BE2C (cell line): ENCODE measurements at regions not wholly inside any gene's neighbourhood (a gene's known extent, or its start where the extent isn't known, plus 50 kb on each side); places are given as distances from the start of the nearest gene placed in this dataset.
"Not testable (repeated sequence)": the region's sequence is repeated elsewhere in the genome, so short reads cannot be mapped to it uniquely, and the experiment has no call there.

ENCODE experiments used
- DNase-seq: peaks from one replicate; pipeline ENCODE4 v3.0.0-alpha.2; 2020
- H3K27me3 ChIP-seq: fragments of 250-450 bp; sonication (Bioruptor Pico); 2 replicates; pipeline ENCODE4 v1.5.1; 2020; ENCODE audit warnings: mild to moderate bottlenecking
- H3K36me3 ChIP-seq: fragments of 250-450 bp; sonication (Bioruptor Pico); 2 replicates; pipeline ENCODE4 v1.5.1; 2020; ENCODE audit warnings: mild to moderate bottlenecking
- H3K4me1 ChIP-seq: fragments of 250-450 bp; sonication (Bioruptor Pico); 2 replicates; pipeline ENCODE4 v1.5.1; 2020
- H3K4me3 ChIP-seq: 2 replicates; pipeline ENCODE4 v1.5.1; 2011; ENCODE audit warnings: low read depth, low read length
- H3K9me3 ChIP-seq: fragments of 250-450 bp; sonication (Bioruptor Pico); 2 replicates; pipeline ENCODE4 v1.5.1; 2020
- TF ChIP-seq, protein P1 (sequence below): IDR thresholded peaks from 2 replicates; pipeline ENCODE4 v1.5.1; 2012; ENCODE audit warnings: mild to moderate bottlenecking, low read depth, low read length

DNA sequence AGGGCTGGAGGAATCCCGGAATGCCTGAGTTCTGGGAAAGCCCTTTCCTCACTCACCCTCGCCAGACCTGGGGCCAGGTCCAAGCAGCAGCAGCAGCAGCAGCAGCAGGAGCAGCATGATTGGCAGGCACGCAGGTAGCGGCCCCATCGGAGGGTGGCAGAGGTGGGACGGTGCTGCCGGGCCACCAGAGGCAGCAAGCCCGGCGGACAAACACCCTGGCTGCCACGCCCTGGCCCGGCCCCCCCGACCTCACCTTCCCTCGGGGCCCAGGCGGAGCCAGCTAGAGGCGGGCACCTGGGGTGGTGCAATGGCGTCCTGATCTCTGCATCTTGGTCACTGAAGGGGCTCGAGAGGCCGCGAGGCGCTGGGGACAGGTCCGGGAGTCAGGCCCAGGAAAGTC lies 122.4 kb downstream of the LAT start:
- no peaks in the 10 kb centered on the region for H3K4me1 ChIP-seq
- H3K9me3 ChIP-seq = no peaks in the 10 kb centered on the region
- no peak overlapping the region for H3K4me3 ChIP-seq
- H3K36me3 ChIP-seq = no peaks in the 10 kb centered on the region
- DNase-seq = no peak
- TF ChIP-seq, protein P1, sequence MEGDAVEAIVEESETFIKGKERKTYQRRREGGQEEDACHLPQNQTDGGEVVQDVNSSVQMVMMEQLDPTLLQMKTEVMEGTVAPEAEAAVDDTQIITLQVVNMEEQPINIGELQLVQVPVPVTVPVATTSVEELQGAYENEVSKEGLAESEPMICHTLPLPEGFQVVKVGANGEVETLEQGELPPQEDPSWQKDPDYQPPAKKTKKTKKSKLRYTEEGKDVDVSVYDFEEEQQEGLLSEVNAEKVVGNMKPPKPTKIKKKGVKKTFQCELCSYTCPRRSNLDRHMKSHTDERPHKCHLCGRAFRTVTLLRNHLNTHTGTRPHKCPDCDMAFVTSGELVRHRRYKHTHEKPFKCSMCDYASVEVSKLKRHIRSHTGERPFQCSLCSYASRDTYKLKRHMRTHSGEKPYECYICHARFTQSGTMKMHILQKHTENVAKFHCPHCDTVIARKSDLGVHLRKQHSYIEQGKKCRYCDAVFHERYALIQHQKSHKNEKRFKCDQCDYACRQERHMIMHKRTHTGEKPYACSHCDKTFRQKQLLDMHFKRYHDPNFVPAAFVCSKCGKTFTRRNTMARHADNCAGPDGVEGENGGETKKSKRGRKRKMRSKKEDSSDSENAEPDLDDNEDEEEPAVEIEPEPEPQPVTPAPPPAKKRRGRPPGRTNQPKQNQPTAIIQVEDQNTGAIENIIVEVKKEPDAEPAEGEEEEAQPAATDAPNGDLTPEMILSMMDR = no peak
- H3K27me3 ChIP-seq = peaks cover 4% of the 10 kb centered on the region; the same call in 1 of the 2 replicates

DNA sequence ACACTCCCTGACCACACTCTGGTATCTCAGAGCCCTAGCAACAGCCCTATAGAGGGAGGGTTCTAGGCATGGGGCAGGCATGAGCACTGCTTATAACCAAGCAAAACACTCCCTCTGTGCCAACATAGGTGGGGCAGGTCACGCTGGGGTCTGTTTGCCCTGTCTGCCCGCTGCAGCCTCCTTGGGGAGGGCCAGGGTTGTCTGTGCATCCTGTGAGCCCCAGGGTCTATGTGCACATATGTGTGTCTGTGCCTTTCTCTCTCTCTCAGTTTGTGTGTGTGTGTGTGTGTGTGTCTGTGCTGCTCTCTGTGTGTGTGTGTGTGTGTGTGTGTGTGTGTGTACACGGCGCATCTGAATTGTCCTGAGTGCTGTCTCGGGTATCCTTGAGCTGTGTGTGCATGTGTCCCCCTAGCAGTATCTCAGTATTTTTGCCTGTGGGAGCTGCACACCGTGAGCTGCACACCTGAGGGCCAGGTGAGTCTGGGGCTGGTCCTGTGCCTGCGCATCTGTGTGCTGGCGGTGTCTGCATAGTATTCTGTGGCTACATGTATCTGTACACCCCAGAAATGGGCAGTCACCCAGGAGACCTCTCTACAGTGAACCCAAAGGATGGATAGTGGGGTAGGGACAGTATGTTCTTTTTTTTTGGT lies 121.5 kb downstream of the LAT start:
- not testable (repeated sequence) for H3K4me1 ChIP-seq, H3K4me3 ChIP-seq, DNase-seq, H3K27me3 ChIP-seq, H3K9me3 ChIP-seq, H3K36me3 ChIP-seq

DNA sequence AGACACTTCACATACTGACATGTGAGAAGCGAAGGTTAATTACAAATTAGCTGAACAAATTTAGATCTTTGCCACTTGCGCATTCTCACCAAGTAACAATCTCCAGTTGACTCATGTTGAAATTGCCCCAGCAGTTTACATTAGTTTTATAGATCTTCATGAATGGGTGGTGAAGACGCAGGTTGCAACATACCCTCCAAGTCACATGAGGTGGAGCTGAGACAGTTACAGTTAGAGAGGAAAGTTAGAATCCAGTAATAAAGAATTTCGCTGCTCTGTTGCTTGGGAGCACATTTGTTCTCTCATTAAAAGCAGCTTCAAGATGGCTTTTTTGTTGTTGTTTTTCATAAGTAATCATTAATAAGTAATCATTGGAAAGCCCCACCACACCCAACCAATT lies 119.7 kb downstream of the LAT start:
- not testable (repeated sequence) for H3K36me3 ChIP-seq, H3K9me3 ChIP-seq, DNase-seq, H3K4me3 ChIP-seq, H3K4me1 ChIP-seq, H3K27me3 ChIP-seq

DNA sequence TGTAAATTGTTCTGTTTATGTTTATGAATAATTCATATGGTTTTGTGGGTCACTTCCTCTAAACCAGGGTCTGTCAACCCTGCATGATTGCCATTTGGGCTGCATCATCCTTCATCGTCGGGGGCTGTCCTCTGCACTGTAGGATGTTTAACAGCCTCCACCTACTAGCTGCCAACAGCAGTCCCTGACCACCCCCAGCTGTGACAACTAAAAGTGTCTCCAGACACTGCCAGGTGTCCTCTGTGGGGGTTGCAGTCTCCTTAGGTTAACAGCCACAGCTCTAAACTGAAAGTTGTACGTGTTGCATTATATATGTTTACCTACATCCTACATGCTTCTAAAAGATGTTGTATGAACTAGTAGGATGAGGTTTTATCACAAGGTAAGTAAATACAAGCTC lies 113.1 kb downstream of the LAT start:
- not testable (repeated sequence) for H3K36me3 ChIP-seq, H3K4me1 ChIP-seq, H3K27me3 ChIP-seq, H3K9me3 ChIP-seq, DNase-seq, H3K4me3 ChIP-seq

DNA sequence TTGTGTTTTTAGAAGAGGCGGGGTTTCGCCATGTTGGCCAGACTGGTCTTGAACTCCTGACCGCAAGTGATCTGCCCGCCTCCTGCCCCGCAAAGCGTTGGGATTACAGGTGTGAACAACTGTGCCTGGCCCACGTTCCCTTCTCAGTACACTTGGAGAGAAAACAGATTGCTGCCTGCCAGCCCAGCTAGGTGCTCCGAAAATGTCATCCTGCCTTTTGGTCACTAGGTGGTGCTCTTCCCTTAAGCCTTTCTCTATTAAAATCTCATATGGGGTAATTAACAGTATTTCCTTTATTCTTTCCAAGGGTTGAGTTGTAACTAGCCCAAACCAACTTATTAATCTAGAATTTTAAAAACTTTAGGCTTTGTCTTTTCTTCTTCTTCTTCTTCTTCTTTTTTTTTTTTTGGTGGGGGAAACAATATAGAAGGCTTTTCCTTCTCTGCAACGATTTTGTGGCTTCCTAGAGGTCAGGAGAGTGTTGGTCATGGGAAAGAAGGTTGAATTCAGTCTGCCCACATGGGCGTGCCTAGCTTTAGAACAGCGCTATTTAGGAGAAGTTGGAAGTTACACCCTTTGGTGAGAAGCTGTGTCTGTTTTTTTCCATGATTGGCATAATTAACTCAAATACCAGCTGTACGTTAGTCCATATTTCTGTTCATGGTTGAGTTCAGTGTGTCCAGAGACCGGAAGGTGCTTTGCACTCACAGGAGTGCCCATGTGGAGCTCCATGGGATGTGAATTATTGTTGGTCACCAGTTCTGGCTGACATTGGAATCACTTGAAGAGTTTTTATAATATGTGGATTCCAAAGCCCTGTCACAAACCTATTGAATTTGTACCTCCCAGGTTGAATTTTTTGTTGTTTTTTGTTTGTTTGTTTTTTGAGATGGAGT lies 110.1 kb downstream of the LAT start:
- not testable (repeated sequence) for H3K36me3 ChIP-seq, H3K27me3 ChIP-seq, H3K4me3 ChIP-seq, H3K9me3 ChIP-seq, H3K4me1 ChIP-seq, DNase-seq

DNA sequence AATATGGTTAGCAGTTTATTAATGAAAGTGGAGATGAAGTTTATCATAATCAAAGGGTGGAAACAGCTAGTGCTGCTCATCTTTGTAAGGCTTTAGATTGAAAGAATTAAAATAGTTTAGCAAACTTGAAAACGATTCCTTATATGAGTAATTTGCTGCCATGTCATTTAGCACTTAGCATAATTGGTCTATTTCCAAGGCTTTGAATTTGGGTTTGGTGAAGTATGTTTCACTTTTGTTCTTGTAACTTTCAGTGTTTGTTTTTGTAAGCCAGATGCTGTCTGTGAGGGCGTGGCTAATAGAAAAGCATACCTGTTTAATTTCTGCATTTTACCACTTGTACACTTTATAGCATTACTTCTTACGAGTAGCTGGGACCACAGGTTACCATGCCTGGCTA lies 109.5 kb downstream of the LAT start:
- not testable (repeated sequence) for H3K9me3 ChIP-seq, H3K4me1 ChIP-seq, DNase-seq, H3K4me3 ChIP-seq, H3K36me3 ChIP-seq, H3K27me3 ChIP-seq

DNA sequence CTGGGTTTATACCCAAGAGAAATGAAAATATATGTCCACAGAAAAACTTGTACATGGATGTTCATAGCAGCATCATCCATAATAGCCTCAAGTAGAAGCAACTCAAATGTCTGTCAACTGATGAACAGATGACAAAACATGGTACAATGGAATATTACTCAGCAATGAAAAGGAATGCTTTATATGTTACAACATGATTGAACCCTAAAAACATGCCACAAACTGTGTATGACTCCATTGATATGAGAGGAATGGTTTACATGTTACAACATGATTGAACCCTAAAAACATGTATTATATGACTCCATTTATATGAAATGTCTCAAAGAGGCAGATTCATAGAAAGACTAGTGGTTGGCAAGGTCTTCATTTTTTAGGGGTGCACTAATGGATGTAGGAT lies 104.8 kb downstream of the LAT start:
- not testable (repeated sequence) for H3K9me3 ChIP-seq, H3K4me3 ChIP-seq, H3K36me3 ChIP-seq, H3K4me1 ChIP-seq, H3K27me3 ChIP-seq, DNase-seq

DNA sequence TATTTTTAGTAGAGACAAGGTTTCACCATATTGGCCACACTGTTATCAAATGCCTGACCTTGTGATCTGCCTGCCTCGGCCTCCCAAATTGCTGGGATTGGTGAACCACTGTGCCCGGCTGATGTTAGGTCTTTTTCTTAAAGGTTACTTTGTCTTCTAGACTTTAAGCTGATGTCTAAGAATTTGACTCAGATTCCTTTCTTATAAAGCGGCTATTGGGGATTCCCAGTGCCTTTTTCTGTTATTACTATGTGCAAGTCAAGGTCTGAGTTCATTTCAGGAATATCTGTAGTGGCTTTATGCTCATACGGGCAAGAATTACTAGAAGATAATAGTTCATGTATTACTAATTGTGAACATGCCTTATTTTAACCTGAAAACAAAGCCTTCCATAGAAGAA lies 102.8 kb downstream of the LAT start:
- H3K36me3 ChIP-seq, DNase-seq, H3K4me3 ChIP-seq, H3K27me3 ChIP-seq, H3K4me1 ChIP-seq, H3K9me3 ChIP-seq: not testable (repeated sequence)

DNA sequence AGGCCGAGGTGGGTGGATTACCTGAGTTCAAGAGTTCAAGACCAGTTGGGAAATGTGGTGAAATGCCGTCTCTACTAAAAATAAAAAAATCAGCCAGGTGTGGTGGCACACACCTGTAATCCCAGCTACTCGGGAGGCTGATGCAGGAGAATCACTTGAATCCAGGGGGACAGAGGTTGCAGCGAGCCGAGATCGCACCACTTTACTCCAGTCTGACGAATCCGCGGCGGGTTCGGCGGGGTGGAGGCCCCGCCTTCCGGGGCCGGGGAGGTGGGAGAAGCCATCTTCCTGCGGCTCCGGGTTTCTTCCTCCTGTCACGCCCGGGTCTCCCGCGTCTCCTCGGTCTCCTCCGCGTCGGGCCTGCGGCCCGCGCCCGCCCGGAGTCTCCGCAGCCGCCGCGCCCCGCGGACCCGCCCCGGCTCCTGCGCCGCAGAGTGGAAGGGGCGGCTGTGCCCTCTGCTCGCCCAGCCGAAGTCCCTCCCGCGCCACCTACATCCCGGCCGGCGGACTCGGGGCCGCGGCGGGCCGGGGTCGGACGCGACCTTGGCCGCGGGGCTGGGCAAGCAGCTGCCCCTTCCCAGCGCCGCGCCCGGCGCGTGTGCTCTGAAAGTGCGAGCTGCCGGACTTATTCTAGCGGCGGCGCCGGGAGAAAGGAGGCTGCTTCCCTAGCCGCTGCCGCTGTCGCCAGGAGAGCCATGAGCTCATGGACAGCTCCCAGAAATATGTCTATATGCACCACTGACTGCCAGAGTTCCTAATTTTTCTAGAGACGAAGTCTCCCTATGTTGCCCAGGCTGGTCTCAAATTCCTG lies 97.2 kb downstream of the LAT start:
- not testable (repeated sequence) for H3K9me3 ChIP-seq, H3K27me3 ChIP-seq, H3K4me1 ChIP-seq, H3K36me3 ChIP-seq
- H3K4me3 ChIP-seq = peak overlapping the region; percentile 48
- peak; percentile 36 for DNase-seq

DNA sequence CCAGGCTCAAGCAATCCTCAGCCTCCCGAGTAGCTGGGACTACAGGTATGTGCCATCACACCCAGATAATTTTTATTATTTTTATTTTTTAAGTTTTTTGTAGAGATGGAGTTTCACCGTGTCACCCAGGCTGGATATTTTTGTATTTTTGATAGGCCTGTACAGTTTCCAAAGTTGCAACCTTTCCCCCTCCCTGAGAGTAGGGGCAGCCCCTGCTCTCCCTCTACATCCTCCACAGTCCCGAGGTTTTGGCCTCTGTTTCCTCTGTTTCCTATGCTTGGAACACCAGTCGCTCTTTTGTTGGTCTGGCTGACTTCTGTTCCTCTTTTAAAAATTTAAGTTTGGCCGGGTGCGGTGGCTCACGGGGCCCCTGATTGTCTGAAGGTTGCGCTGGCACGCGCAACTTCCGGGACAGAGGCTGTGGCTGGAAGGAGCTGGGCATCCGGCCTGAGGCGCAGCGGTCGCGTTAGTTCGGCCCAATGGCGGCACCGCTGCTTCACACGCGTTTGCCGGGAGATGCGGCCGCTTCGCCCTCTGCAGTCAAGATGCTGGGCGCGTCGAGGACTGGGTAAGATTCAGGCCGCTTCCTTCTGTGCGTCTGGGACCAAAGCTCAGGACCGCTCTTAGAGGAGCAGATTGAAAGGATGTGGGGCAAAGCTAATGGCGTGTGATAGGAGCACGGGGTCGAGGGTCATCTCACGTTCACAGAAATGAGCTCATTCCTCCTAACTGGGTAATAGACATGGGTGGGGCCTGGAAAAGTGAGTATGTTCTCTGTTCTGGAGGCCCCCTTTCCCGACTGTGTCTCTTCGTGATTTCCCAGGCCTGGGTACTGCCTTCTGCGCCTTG lies 89.9 kb downstream of the LAT start:
- H3K27me3 ChIP-seq, H3K4me1 ChIP-seq, H3K4me3 ChIP-seq, H3K36me3 ChIP-seq, H3K9me3 ChIP-seq, DNase-seq: not testable (repeated sequence)

DNA sequence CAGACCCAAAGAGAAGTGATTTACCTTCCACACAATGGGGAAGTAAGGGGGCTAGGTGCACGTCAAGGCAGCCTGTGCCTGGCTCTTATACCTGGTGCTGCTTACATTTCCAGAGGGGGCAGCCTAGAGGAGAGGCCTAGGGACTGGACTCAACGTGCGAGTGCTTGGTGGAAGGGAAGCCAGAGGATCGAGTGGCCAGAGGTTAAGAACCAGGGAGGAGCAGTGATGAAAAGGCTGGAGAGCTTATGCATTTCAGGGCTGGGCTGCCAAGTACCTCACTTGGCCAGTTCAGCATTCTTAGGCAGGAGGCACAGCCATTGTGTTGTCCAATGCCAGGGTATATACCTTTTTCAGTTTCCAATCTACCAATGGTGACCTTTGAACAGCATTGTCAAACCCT lies 77.4 kb downstream of the LAT start:
- H3K4me3 ChIP-seq, H3K9me3 ChIP-seq, H3K36me3 ChIP-seq, H3K27me3 ChIP-seq, DNase-seq, H3K4me1 ChIP-seq: not testable (repeated sequence)

DNA sequence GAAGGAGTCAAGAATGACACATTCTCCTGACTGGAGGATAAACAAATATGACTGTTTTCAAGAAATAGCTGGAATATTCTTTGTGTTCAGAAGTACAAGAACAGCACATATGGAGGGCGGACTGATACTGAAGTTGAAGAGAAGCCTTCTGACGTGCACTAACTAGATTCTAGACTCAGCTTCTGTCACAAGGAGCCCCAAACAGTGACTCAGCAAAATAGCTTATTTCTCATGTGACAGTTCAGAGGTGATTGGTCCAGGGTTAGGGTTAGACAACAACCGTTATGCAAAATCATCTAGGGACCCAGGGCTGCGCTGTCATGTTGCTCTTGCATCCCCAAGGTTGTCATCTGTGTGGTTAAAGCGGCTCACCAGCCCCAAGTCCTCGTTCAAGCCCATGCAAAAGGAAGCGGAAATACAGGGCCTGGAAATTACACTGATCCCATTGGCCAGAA lies 76.6 kb downstream of the LAT start:
- H3K4me3 ChIP-seq, H3K4me1 ChIP-seq, H3K27me3 ChIP-seq, H3K9me3 ChIP-seq, DNase-seq, H3K36me3 ChIP-seq: not testable (repeated sequence)

DNA sequence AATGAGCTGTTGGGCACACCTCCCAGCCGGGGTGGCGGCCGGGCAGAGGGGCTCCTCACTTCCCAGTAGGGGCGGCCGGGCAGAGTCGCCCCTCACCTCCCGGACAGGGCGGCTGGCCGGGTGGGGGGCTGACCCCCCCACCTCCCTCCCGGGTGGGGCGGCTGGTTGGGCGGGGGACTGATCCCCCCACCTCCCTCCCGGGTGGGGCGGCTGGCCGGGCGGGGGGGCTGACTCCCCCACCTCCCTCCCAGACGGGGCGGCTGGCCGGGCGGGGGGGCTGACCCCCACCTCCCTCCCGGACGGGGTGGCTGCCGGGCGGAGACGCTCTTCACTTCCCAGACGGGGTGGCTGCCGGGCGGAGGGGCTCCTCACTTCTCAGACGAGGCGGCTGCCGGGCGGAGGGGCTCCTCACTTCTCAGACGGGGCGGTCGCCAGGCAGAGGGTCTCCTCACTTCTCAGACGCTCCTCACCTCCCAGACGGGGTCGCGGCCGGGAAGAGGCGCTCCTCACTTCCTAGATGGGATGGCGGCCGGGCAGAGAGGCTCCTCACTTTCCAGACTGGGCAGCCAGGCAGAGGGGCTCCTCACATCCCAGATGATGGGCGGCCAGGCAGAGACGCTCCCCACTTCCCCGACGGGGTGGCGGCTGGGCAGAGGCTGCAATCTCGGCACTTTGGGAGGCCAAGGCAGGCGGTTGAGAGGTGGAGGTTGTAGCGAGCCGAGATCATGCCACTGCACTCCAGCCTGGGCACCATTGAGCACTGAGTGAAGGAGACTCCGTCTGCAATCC lies 75.4 kb downstream of the LAT start:
- H3K9me3 ChIP-seq, H3K36me3 ChIP-seq, H3K27me3 ChIP-seq, H3K4me3 ChIP-seq, DNase-seq, H3K4me1 ChIP-seq: not testable (repeated sequence)
